HFFc6 (cell line): ENCODE measurements at regions not wholly inside any gene's neighbourhood (a gene's known extent, or its start where the extent isn't known, plus 50 kb on each side); places are given as distances from the start of the nearest gene placed in this dataset.

ENCODE experiments used
- DNase-seq: peaks from one replicate; pipeline ENCODE4 v3.0.0-alpha.2; 2018
- H3K27ac Mint-ChIP-seq: 2 replicates; pipeline ENCODE4 v1.8.0; 2020; ENCODE audit warnings: mild to moderate bottlenecking, mixed read lengths
- H3K27me3 Mint-ChIP-seq: 2 replicates; pipeline ENCODE4 v1.8.0; 2021; ENCODE audit warnings: mild to moderate bottlenecking, moderate library complexity, mixed read lengths; ENCODE audit not compliant: insufficient read depth
- H3K36me3 Mint-ChIP-seq: 2 replicates; pipeline ENCODE4 v1.8.0; 2021; ENCODE audit warnings: low read depth, mixed read lengths
- H3K4me1 Mint-ChIP-seq: 2 replicates; pipeline ENCODE4 v1.8.0; 2020; ENCODE audit warnings: low read depth, mixed read lengths
- H3K4me3 Mint-ChIP-seq: 2 replicates; pipeline ENCODE4 v1.8.0; 2020; ENCODE audit warnings: mild to moderate bottlenecking, moderate library complexity, mixed read lengths
- H3K9me3 Mint-ChIP-seq: 2 replicates; pipeline ENCODE4 v1.8.0; 2020; ENCODE audit warnings: mild to moderate bottlenecking, mixed read lengths
- CTCF ChIP-seq: fragments of 200-600 bp; sonication (generic); IDR thresholded peaks from 2 replicates; pipeline ENCODE4 v1.5.0; 2021; ENCODE audit warnings: antibody characterized with exemption, mild to moderate bottlenecking

DNA sequence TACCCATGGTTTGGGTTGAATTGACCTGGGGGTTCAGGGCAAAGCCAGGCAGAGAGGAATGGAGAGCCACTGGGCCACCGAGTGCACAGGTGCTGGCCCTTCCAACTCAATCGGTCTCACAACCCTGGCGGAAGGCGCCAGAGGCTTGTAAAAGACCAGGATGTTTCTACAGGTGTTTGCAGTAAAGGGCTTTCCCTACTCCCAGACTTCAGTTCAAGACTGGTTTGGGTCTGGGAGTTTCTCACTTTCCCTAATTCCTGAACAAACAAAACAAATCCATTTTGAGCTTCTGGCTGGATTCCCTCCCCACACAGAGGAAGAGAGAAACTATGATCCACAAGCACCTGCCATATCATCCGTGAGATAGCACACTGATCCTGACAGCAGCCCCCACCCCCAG lies 125.2 kb upstream of the KLF4 start:
- H3K4me3 Mint-ChIP-seq, result no peak overlapping the region
- peaks cover 8% of the 10 kb centered on the region for H3K27me3 Mint-ChIP-seq
- no peak overlapping the region for H3K27ac Mint-ChIP-seq
- H3K9me3 Mint-ChIP-seq, result no peaks in the 10 kb centered on the region
- TF ChIP-seq CTCF, result no peak
- no peak for DNase-seq
- H3K36me3 Mint-ChIP-seq, result no peaks in the 10 kb centered on the region
- no peaks in the 10 kb centered on the region for H3K4me1 Mint-ChIP-seq

GRCh38 chr9:107613321-107613720 lies 123.8 kb upstream of the KLF4 start:
- Mint-ChIP-seq H3K4me3 (no peak overlapping the region), H3K9me3 (no peaks in the 10 kb centered on the region)

GRCh38 chr9:107612136-107612535 lies 122.6 kb upstream of the KLF4 start:
- no peak for DNase-seq
- Mint-ChIP-seq H3K9me3 (no peaks in the 10 kb centered on the region), H3K27me3 (peaks cover 6% of the 10 kb centered on the region), H3K4me1 (no peaks in the 10 kb centered on the region), H3K27ac (no peak overlapping the region), H3K36me3 (no peaks in the 10 kb centered on the region), H3K4me3 (no peak overlapping the region)
- TF ChIP-seq CTCF, result no peak

More at GRCh38 chr9:107613321-107613720, 123.8 kb upstream of the KLF4 start:
- DNase-seq, result no peak
- H3K36me3 Mint-ChIP-seq, result no peaks in the 10 kb centered on the region
- peaks cover 7% of the 10 kb centered on the region for H3K27me3 Mint-ChIP-seq
- TF ChIP-seq CTCF, result no peak
- H3K27ac Mint-ChIP-seq, result no peak overlapping the region
- H3K4me1 Mint-ChIP-seq, result no peaks in the 10 kb centered on the region

- no peaks in the 10 kb centered on the region for H3K4me1 Mint-ChIP-seq
- H3K36me3 Mint-ChIP-seq, result no peaks in the 10 kb centered on the region
- H3K9me3 Mint-ChIP-seq, result no peaks in the 10 kb centered on the region
- H3K4me3 Mint-ChIP-seq, result no peak overlapping the region
- no peak for TF ChIP-seq CTCF
- H3K27me3 Mint-ChIP-seq, result peaks cover 6% of the 10 kb centered on the region
- H3K27ac Mint-ChIP-seq, result no peak overlapping the region
- no peak for DNase-seq
Measured at GRCh38 chr9:107609547-107609946, 120.0 kb upstream of the KLF4 start.

GRCh38 chr9:107606149-107606790 lies 116.7 kb upstream of the KLF4 start:
- no peak overlapping the region for H3K4me3 Mint-ChIP-seq
- DNase-seq, result no peak
- no peaks in the 10 kb centered on the region for H3K9me3 Mint-ChIP-seq
- no peak for TF ChIP-seq CTCF
- no peak overlapping the region for H3K27ac Mint-ChIP-seq
- H3K36me3 Mint-ChIP-seq, result no peaks in the 10 kb centered on the region
- H3K27me3 Mint-ChIP-seq, result peaks cover 6% of the 10 kb centered on the region
- no peaks in the 10 kb centered on the region for H3K4me1 Mint-ChIP-seq

DNA sequence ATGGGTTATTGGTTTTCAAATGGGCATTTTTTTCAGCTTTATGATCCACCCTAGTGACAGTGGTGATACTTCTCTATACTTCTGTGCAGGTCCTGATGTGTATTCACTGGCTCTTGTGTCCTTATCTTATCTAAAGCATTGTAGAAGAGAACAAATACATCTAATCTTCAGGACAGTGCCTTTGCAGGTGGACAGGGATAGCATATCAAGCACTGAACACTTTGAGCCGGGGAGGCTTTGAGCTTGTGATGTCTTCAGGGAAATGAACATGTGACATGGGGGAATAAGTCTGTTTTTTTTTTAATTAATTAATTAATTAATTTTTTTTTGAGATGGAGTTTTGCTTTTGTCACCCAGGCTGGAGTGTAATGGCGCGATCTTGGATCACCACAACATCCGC lies 115.5 kb upstream of the KLF4 start:
- no peaks in the 10 kb centered on the region for H3K4me1 Mint-ChIP-seq
- H3K36me3 Mint-ChIP-seq, result no peaks in the 10 kb centered on the region
- DNase-seq, result no peak
- no peak overlapping the region for H3K4me3 Mint-ChIP-seq
- TF ChIP-seq CTCF, result no peak
- H3K27me3 Mint-ChIP-seq, result peaks cover 6% of the 10 kb centered on the region
- H3K27ac Mint-ChIP-seq, result no peak overlapping the region
- no peaks in the 10 kb centered on the region for H3K9me3 Mint-ChIP-seq
